Left renal pelvis (tissue), 4 donors: ENCODE measurements at regions not wholly inside any gene's neighbourhood (a gene's known extent, or its start where the extent isn't known, plus 50 kb on each side); places are given as distances from the start of the nearest gene placed in this dataset.
"Not testable (repeated sequence)": the region's sequence is repeated elsewhere in the genome, so short reads cannot be mapped to it uniquely, and the experiment has no call there.

Experiments
- DNase-seq, 4 donors: peaks; one replicate each; pipeline ENCODE4 v3.0.0-alpha.2; 2013; ENCODE audit warnings: low read depth in 4 of 4, low spot score in 3 of 4

- no peak for DNase-seq
Observed at GRCh38 chr5:163874431-163874830, 369.0 kb downstream of the MAT2B start.

- DNase-seq: not testable (repeated sequence)
Observed at GRCh38 chr5:163874912-163875311, 369.5 kb downstream of the MAT2B start.

GRCh38 chr5:163877865-163878264, 372.4 kb downstream of the MAT2B start:
- DNase-seq: peak in 3 of 4 donors; percentile 6 to 7 (median 6)

- DNase-seq: no peak
Observed at GRCh38 chr5:163878490-163878889, 373.1 kb downstream of the MAT2B start.

- peak in 1 of 4 donors; percentile 3 for DNase-seq
Observed at GRCh38 chr5:163880302-163880701, 374.9 kb downstream of the MAT2B start.

- no peak for DNase-seq
Observed at GRCh38 chr5:163885117-163885516, 379.7 kb downstream of the MAT2B start.

GRCh38 chr5:163887854-163888253, 382.4 kb downstream of the MAT2B start:
- DNase-seq: no peak

- no peak for DNase-seq
Observed at GRCh38 chr5:163888366-163888765, 382.9 kb downstream of the MAT2B start.

- DNase-seq: no peak
Observed at GRCh38 chr5:163889369-163889768, 383.9 kb downstream of the MAT2B start.

GRCh38 chr5:163890261-163890660, 384.8 kb downstream of the MAT2B start:
- no peak for DNase-seq

- DNase-seq: no peak
Observed at GRCh38 chr5:163893281-163893680, 387.9 kb downstream of the MAT2B start.

- DNase-seq: no peak
Observed at GRCh38 chr5:163894645-163895044, 389.2 kb downstream of the MAT2B start.

GRCh38 chr5:163898873-163899272, 393.5 kb downstream of the MAT2B start:
- DNase-seq: no peak

- DNase-seq: not testable (repeated sequence)
Observed at GRCh38 chr5:163907783-163908182, 402.4 kb downstream of the MAT2B start.

- DNase-seq: no peak
Observed at GRCh38 chr5:163908253-163908652, 402.8 kb downstream of the MAT2B start.

GRCh38 chr5:163910226-163910625, 404.8 kb downstream of the MAT2B start:
- DNase-seq: no peak

- DNase-seq: no peak
Observed at GRCh38 chr5:163912046-163912445, 406.6 kb downstream of the MAT2B start.

GRCh38 chr5:163913548-163913947, 408.1 kb downstream of the MAT2B start:
- no peak for DNase-seq

GRCh38 chr5:163914910-163915309, 409.5 kb downstream of the MAT2B start:
- DNase-seq: no peak

- DNase-seq: peak in 3 of 4 donors; percentile 2 to 22 (median 14)
Observed at GRCh38 chr5:163915481-163915961, 410.1 kb downstream of the MAT2B start.

- DNase-seq: no peak
Observed at GRCh38 chr5:163916376-163916775, 411.0 kb downstream of the MAT2B start.

GRCh38 chr5:163916861-163917260, 411.4 kb downstream of the MAT2B start:
- no peak for DNase-seq

GRCh38 chr5:163917747-163918146, 412.3 kb downstream of the MAT2B start:
- no peak for DNase-seq
